ENCODE measurements at regions not wholly inside any gene's neighbourhood (a gene's known extent, or its start where the extent isn't known, plus 50 kb on each side); places are given as distances from the start of the nearest gene placed in this dataset.

- H3K36me3 ChIP-seq (replicated peaks in 1 of 2; ENCODE audit: control insufficient read depth in 1 of 2, insufficient read depth in 2 of 2, low read length in 2 of 2): no peaks in the 10 kb centered on the region
- no TSS peak for BruUV-seq (replicated peaks)
- H3K9ac ChIP-seq (ENCODE audit: insufficient read depth, low read depth, low read length): no peak overlapping the region
- no peak for FAIRE-seq
- H4K20me1 ChIP-seq (ENCODE audit: insufficient read depth, low read length): no peaks in the 10 kb centered on the region
- intact Hi-C loops (cut with micrococcal nuclease; ENCODE audit: unreplicated experiment) (no loop called here), in situ Hi-C loops (cut with HindIII; ENCODE audit: extremely low pct_ligation_motif_present, low pct_unique_long_range_greater_than_20kb) (no loop called here)
- H3K27ac ChIP-seq (ENCODE audit: extremely low read length, insufficient read depth, low read length): no peak overlapping the region
- H2AFZ ChIP-seq (ENCODE audit: low read length): no peak overlapping the region
- H3K9me3 ChIP-seq (ENCODE audit: low read length): peaks cover 13% of the 10 kb centered on the region
- H3K27me3 ChIP-seq (ENCODE audit: control insufficient read depth in 1 of 2, insufficient read depth in 2 of 2, low read length in 2 of 2): no peaks in the 10 kb centered on the region
- POLR2A ChIA-PET: no interaction called here
- no peak for DNase-seq (ENCODE audit: low spot score)
- CTCF ChIA-PET (ENCODE audit: low intra/inter-chr PET ratio, low total read pairs): no interaction called here
- H3K79me2 ChIP-seq (ENCODE audit: insufficient read depth, low read length): no peaks in the 10 kb centered on the region
- no peak overlapping the region for H3K4me2 ChIP-seq (ENCODE audit: low read depth, low read length)
- H3K4me1 ChIP-seq (ENCODE audit: insufficient read depth, low read length): no peaks in the 10 kb centered on the region
- no peak overlapping the region for H3K4me3 ChIP-seq (replicated peaks in 1 of 3; ENCODE audit: insufficient read depth in 1 of 3, low read depth in 2 of 3, low read length in 3 of 3)
- 4% methylated on average over 2 of the region's 2 CpGs for WGBS (ENCODE audit: low lambda C conversion rate)
- ATAC-seq: no peak
- TF ChIP-seq MTERF4 (CRISPR knock-in tag; IDR thresholded peaks at IDR 0.05) (no peak), GATAD2A (CRISPR knock-in tag; IDR thresholded peaks at IDR 0.05) (no peak), MEIS1 (CRISPR knock-in tag; IDR thresholded peaks at IDR 0.05; ENCODE audit: borderline replicate concordance) (no peak), U2AF1 (optimal IDR thresholded peaks at IDR 0.05; ENCODE audit: low read depth, low read length) (no peak), ZNF749 (CRISPR knock-in tag; IDR thresholded peaks at IDR 0.05; ENCODE audit: borderline replicate concordance) (no peak), HOXD1 (CRISPR knock-in tag; IDR thresholded peaks at IDR 0.05) (no peak), ZNF737 (CRISPR knock-in tag; IDR thresholded peaks at IDR 0.05; ENCODE audit: borderline replicate concordance) (no peak), DMTF1 (CRISPR knock-in tag; IDR thresholded peaks at IDR 0.05) (no peak), SRY (CRISPR knock-in tag; IDR thresholded peaks at IDR 0.05) (no peak), FOXP4 (CRISPR knock-in tag; IDR thresholded peaks at IDR 0.05) (no peak), ZNF850 (CRISPR knock-in tag; conservative IDR thresholded peaks at IDR 0.05) (no peak), ZMYM3 (CRISPR knock-in tag; IDR thresholded peaks at IDR 0.05) (no peak), ATAD3A (CRISPR knock-in tag; IDR thresholded peaks at IDR 0.05) (no peak), JUN (CRISPR knock-in tag; IDR thresholded peaks at IDR 0.05) (no peak), PHF5A (CRISPR knock-in tag; IDR thresholded peaks at IDR 0.05; ENCODE audit: low read depth, unreplicated experiment) (no peak), PREB (CRISPR knock-in tag; IDR thresholded peaks at IDR 0.05) (no peak), ZFP37 (CRISPR knock-in tag; IDR thresholded peaks at IDR 0.05; ENCODE audit: borderline replicate concordance) (no peak), MBD4 (IDR thresholded peaks at IDR 0.05; ENCODE audit: borderline replicate concordance, low read length) (no peak), BRF2 (CRISPR knock-in tag; IDR thresholded peaks at IDR 0.05) (no peak)
These were observed 219.8 kb upstream of the C9orf72 start for GRCh38 chr9:27792971-27793689.
